ENCODE measurements at regions not wholly inside any gene's neighbourhood (a gene's known extent, or its start where the extent isn't known, plus 50 kb on each side); places are given as distances from the start of the nearest gene placed in this dataset.

DNA sequence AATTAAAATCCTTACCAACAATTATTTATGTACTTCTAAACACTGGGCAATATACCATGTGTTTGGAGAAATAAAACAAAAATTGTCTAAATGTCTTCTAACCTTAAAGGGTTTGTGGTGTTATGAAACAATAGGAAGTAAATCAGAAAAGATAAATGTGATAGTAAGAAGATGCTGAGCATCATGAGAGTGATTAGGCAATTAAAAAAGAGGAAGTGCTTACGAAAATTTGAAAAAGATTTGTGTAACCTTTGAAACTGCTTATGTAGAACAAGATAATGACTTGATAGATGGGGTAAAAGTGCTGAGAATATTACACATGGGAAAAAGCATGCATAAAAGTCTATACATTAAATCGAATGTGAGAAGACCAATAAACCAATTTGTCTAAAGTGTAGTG is 573.4 kb upstream of the CNTNAP2 start:
- TF ChIP-seq, protein P1, sequence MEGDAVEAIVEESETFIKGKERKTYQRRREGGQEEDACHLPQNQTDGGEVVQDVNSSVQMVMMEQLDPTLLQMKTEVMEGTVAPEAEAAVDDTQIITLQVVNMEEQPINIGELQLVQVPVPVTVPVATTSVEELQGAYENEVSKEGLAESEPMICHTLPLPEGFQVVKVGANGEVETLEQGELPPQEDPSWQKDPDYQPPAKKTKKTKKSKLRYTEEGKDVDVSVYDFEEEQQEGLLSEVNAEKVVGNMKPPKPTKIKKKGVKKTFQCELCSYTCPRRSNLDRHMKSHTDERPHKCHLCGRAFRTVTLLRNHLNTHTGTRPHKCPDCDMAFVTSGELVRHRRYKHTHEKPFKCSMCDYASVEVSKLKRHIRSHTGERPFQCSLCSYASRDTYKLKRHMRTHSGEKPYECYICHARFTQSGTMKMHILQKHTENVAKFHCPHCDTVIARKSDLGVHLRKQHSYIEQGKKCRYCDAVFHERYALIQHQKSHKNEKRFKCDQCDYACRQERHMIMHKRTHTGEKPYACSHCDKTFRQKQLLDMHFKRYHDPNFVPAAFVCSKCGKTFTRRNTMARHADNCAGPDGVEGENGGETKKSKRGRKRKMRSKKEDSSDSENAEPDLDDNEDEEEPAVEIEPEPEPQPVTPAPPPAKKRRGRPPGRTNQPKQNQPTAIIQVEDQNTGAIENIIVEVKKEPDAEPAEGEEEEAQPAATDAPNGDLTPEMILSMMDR (IDR thresholded peaks at IDR 0.05; ENCODE audit: poor library complexity): no peak
- no peak for TF ChIP-seq EZH2 (IDR thresholded peaks at IDR 0.05; ENCODE audit: borderline replicate concordance)
